ENCODE measurements at regions not wholly inside any gene's neighbourhood (a gene's known extent, or its start where the extent isn't known, plus 50 kb on each side); places are given as distances from the start of the nearest gene placed in this dataset.

GRCh38 chr7:79722217-79722616 lies 268.8 kb upstream of the MAGI2 start:
- H3K36me3 ChIP-seq (ENCODE audit: control insufficient read depth, insufficient read depth, low read length), result no peaks in the 10 kb centered on the region
- H3K4me1 ChIP-seq (ENCODE audit: control insufficient read depth, insufficient read depth, low read length), result no peaks in the 10 kb centered on the region
- no peak for DNase-seq
- Mint-ChIP-seq H3K4me3 (no peak overlapping the region), H3K36me3 (ENCODE audit: low read depth) (no peaks in the 10 kb centered on the region), H3K4me1 (peaks cover 17% of the 10 kb centered on the region), H3K27me3 (ENCODE audit: insufficient read depth) (no peaks in the 10 kb centered on the region), H3K27ac (no peak overlapping the region), H3K9me3 (no peaks in the 10 kb centered on the region)
- H3K9me3 ChIP-seq (ENCODE audit: control insufficient read depth, low read length), result no peaks in the 10 kb centered on the region
- no peak overlapping the region for H3K9ac ChIP-seq (ENCODE audit: extremely low read depth, low read length, poor library complexity, severe bottlenecking)
- no peaks in the 10 kb centered on the region for H3K27me3 ChIP-seq (ENCODE audit: control insufficient read depth, insufficient read depth, low read length, poor library complexity, severe bottlenecking)
- no peak overlapping the region for H3K27ac ChIP-seq (ENCODE audit: low read depth, low read length)
- no peak overlapping the region for H3K4me3 ChIP-seq (ENCODE audit: low read length)
- no peak for TF ChIP-seq CTCF (conservative IDR thresholded peaks at IDR 0.05)

GRCh38 chr7:79719216-79719615 lies 265.7 kb upstream of the MAGI2 start:
- no peaks in the 10 kb centered on the region for H3K36me3 Mint-ChIP-seq (ENCODE audit: low read depth)
- 84 to 91% methylated on average over 2 to 3 of the region's 3 CpGs for WGBS, 2 experiments (ENCODE audit: insufficient coverage in 1 of 2, insufficient read length in 1 of 2)
- TF ChIP-seq CTCF (conservative IDR thresholded peaks at IDR 0.05), result no peak

GRCh38 chr7:79716329-79716728 lies 262.9 kb upstream of the MAGI2 start:
- no peaks in the 10 kb centered on the region for H3K27me3 ChIP-seq (ENCODE audit: control insufficient read depth, insufficient read depth, low read length, poor library complexity, severe bottlenecking)
- H3K4me1 ChIP-seq (ENCODE audit: control insufficient read depth, insufficient read depth, low read length), result no peaks in the 10 kb centered on the region
- H3K36me3 ChIP-seq (ENCODE audit: control insufficient read depth, insufficient read depth, low read length), result no peaks in the 10 kb centered on the region
- no peak overlapping the region for H3K4me3 ChIP-seq (ENCODE audit: low read length)
- no peaks in the 10 kb centered on the region for H3K36me3 Mint-ChIP-seq (ENCODE audit: low read depth)
- peaks cover 16% of the 10 kb centered on the region for H3K27me3 Mint-ChIP-seq (ENCODE audit: insufficient read depth)
- no peak overlapping the region for H3K27ac ChIP-seq (ENCODE audit: low read depth, low read length)
- no peaks in the 10 kb centered on the region for H3K9me3 Mint-ChIP-seq
- H3K9ac ChIP-seq (ENCODE audit: extremely low read depth, low read length, poor library complexity, severe bottlenecking), result no peak overlapping the region
- H3K27ac Mint-ChIP-seq, result no peak overlapping the region
- no peak overlapping the region for H3K4me3 Mint-ChIP-seq
- H3K4me1 Mint-ChIP-seq, result peaks cover 17% of the 10 kb centered on the region
- no peak for TF ChIP-seq CTCF (conservative IDR thresholded peaks at IDR 0.05)
- DNase-seq, result no peak
- no peaks in the 10 kb centered on the region for H3K9me3 ChIP-seq (ENCODE audit: control insufficient read depth, low read length)
- 88 to 94% methylated on average over 1 to 2 of the region's 2 CpGs for WGBS, 2 experiments (ENCODE audit: insufficient coverage in 1 of 2, insufficient read length in 1 of 2)

More at GRCh38 chr7:79719216-79719615, 265.7 kb upstream of the MAGI2 start:
- Mint-ChIP-seq H3K4me3 (no peak overlapping the region), H3K27me3 (ENCODE audit: insufficient read depth) (no peaks in the 10 kb centered on the region), H3K4me1 (peaks cover 17% of the 10 kb centered on the region), H3K27ac (no peak overlapping the region), H3K9me3 (no peaks in the 10 kb centered on the region)
- DNase-seq, result no peak
- no peak overlapping the region for H3K4me3 ChIP-seq (ENCODE audit: low read length)
- no peaks in the 10 kb centered on the region for H3K36me3 ChIP-seq (ENCODE audit: control insufficient read depth, insufficient read depth, low read length)
- H3K9ac ChIP-seq (ENCODE audit: extremely low read depth, low read length, poor library complexity, severe bottlenecking), result no peak overlapping the region
- no peaks in the 10 kb centered on the region for H3K4me1 ChIP-seq (ENCODE audit: control insufficient read depth, insufficient read depth, low read length)
- H3K9me3 ChIP-seq (ENCODE audit: control insufficient read depth, low read length), result no peaks in the 10 kb centered on the region
- no peaks in the 10 kb centered on the region for H3K27me3 ChIP-seq (ENCODE audit: control insufficient read depth, insufficient read depth, low read length, poor library complexity, severe bottlenecking)
- H3K27ac ChIP-seq (ENCODE audit: low read depth, low read length), result no peak overlapping the region

Measured in endodermal cell (in vitro differentiated cells).